Uterus (tissue), 3 donors: ENCODE measurements at regions not wholly inside any gene's neighbourhood (a gene's known extent, or its start where the extent isn't known, plus 50 kb on each side); places are given as distances from the start of the nearest gene placed in this dataset.

Source experiments
- DNase-seq, 2 donors: peaks; one replicate each; pipeline ENCODE4 v3.0.0-alpha.2; 2019 to 2020
- H3K27ac ChIP-seq, 2 donors: fragments of 200-600 bp; sonication (generic); 1 replicate in 1 of 2; 2 replicates in 1 of 2; pipeline ENCODE4 v1.5.1; 2016 to 2018
- H3K27me3 ChIP-seq, 2 donors: fragments of 200-600 bp; sonication (generic); one replicate each; pipeline ENCODE4 v1.5.1; 2018 to 2019; ENCODE audit warnings: control low read depth in 1 of 2
- H3K36me3 ChIP-seq, 2 donors: fragments of 200-600 bp; sonication (generic); one replicate each; pipeline ENCODE4 v1.5.1; 2019; ENCODE audit warnings: control low read depth in 1 of 2
- H3K4me1 ChIP-seq, 2 donors: fragments of 200-600 bp; sonication (generic); one replicate each; pipeline ENCODE4 v1.5.1; 2018 to 2019; ENCODE audit warnings: control low read depth in 1 of 2
- H3K4me3 ChIP-seq, 2 donors: fragments of 200-600 bp; sonication (generic); 1 replicate in 1 of 2; 2 replicates in 1 of 2; pipeline ENCODE4 v1.5.1; 2018 to 2019; ENCODE audit warnings: mild to moderate bottlenecking in 1 of 2
- H3K9me3 ChIP-seq, 2 donors: fragments of 200-600 bp; sonication (generic); one replicate each; pipeline ENCODE4 v1.5.1; 2019; ENCODE audit warnings: control low read depth in 1 of 2
- POLR2A ChIP-seq, 2 donors: fragments of 450-650 bp; IDR thresholded peaks; one replicate each; pipeline ENCODE4 v1.6.1; 2016; ENCODE audit warnings: antibody characterized with exemption in 2 of 2, mild to moderate bottlenecking in 1 of 2, moderate library complexity in 1 of 2
- intact Hi-C: fragments of 100-400 bp; cut with DNase I; formaldehyde crosslinking; loops from one replicate; pipeline ENCODE4 v1.15.1; 2023; ENCODE audit warnings: low total_unique reads
- TF ChIP-seq, protein P1 (sequence below), 4 experiments: fragments of 200-600 bp in 2 of 4; fragments of 450-650 bp in 2 of 4; sonication (generic) in 2 of 4; IDR thresholded peaks; one replicate each; pipeline ENCODE4 v1.5.1; 2016 to 2019; ENCODE audit warnings: antibody characterized with exemption in 4 of 4, mild to moderate bottlenecking in 2 of 4, moderate library complexity in 1 of 4
- donor health status: DM: yes; HTN: yes; CAD: no.

- H3K4me3 ChIP-seq = no peak overlapping the region
- no peaks in the 10 kb centered on the region for H3K36me3 ChIP-seq
- intact Hi-C loops = no loop called here
- H3K27me3 ChIP-seq = no peaks in the 10 kb centered on the region
- no peak for TF ChIP-seq POLR2A (IDR thresholded peaks at IDR 0.05)
- TF ChIP-seq, protein P1, sequence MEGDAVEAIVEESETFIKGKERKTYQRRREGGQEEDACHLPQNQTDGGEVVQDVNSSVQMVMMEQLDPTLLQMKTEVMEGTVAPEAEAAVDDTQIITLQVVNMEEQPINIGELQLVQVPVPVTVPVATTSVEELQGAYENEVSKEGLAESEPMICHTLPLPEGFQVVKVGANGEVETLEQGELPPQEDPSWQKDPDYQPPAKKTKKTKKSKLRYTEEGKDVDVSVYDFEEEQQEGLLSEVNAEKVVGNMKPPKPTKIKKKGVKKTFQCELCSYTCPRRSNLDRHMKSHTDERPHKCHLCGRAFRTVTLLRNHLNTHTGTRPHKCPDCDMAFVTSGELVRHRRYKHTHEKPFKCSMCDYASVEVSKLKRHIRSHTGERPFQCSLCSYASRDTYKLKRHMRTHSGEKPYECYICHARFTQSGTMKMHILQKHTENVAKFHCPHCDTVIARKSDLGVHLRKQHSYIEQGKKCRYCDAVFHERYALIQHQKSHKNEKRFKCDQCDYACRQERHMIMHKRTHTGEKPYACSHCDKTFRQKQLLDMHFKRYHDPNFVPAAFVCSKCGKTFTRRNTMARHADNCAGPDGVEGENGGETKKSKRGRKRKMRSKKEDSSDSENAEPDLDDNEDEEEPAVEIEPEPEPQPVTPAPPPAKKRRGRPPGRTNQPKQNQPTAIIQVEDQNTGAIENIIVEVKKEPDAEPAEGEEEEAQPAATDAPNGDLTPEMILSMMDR (IDR thresholded peaks at IDR 0.05) = no peak
- H3K9me3 ChIP-seq = no peaks in the 10 kb centered on the region
- no peak for DNase-seq
- H3K4me1 ChIP-seq = no peaks in the 10 kb centered on the region
- no peak overlapping the region for H3K27ac ChIP-seq
Observed at GRCh38 chr5:167770461-167770860, 521.0 kb upstream of the WWC1 start.

GRCh38 chr5:167771571-167771970 lies 519.9 kb upstream of the WWC1 start:
- intact Hi-C loops = no loop called here
- no peak for TF ChIP-seq POLR2A (IDR thresholded peaks at IDR 0.05)
- TF ChIP-seq, protein P1 (IDR thresholded peaks at IDR 0.05) = no peak

GRCh38 chr5:167773668-167774301 lies 517.7 kb upstream of the WWC1 start:
- no peak for DNase-seq
- intact Hi-C loops = no loop called here
- TF ChIP-seq POLR2A (IDR thresholded peaks at IDR 0.05) = no peak
- TF ChIP-seq, protein P1 (IDR thresholded peaks at IDR 0.05) = no peak
- Histone ChIP-seq H3K4me3 (no peak overlapping the region), H3K36me3 (no peaks in the 10 kb centered on the region), H3K9me3 (no peaks in the 10 kb centered on the region), H3K4me1 (no peaks in the 10 kb centered on the region), H3K27me3 (no peaks in the 10 kb centered on the region), H3K27ac (no peak overlapping the region)

More at GRCh38 chr5:167771571-167771970, 519.9 kb upstream of the WWC1 start:
- Histone ChIP-seq H3K27ac (no peak overlapping the region), H3K4me3 (no peak overlapping the region), H3K27me3 (no peaks in the 10 kb centered on the region), H3K36me3 (no peaks in the 10 kb centered on the region), H3K4me1 (no peaks in the 10 kb centered on the region), H3K9me3 (no peaks in the 10 kb centered on the region)
- no peak for DNase-seq

DNA sequence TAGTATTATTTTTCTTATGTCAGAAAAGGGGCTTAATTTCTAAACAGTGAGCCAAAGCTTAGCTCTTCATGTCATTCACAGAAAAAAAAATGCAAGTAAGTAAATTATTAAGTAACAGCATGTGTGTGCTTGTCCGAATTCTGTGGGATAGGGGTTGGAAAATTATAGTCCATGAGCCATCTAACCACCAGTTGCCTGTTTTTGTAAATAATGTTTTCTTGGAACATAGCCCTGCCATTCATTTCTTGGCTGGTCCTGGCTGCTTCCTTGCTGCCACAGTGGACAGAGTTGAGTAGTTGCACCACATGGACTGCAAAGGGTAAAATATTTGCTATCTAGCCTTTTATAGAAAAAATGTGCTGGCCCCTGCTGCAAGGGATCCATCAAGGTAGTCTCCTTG lies 513.7 kb upstream of the WWC1 start:
- DNase-seq = no peak
- no peaks in the 10 kb centered on the region for H3K9me3 ChIP-seq
- intact Hi-C loops = no loop called here
- no peaks in the 10 kb centered on the region for H3K27me3 ChIP-seq
- no peak overlapping the region for H3K4me3 ChIP-seq
- no peaks in the 10 kb centered on the region for H3K4me1 ChIP-seq
- TF ChIP-seq, protein P1 (IDR thresholded peaks at IDR 0.05) = no peak
- TF ChIP-seq POLR2A (IDR thresholded peaks at IDR 0.05) = no peak
- no peaks in the 10 kb centered on the region for H3K36me3 ChIP-seq
- no peak overlapping the region for H3K27ac ChIP-seq

GRCh38 chr5:167778228-167778627 lies 513.2 kb upstream of the WWC1 start:
- TF ChIP-seq POLR2A (IDR thresholded peaks at IDR 0.05) = no peak
- TF ChIP-seq, protein P1 (IDR thresholded peaks at IDR 0.05) = no peak
- H3K27me3 ChIP-seq = no peaks in the 10 kb centered on the region
- H3K4me1 ChIP-seq = no peaks in the 10 kb centered on the region
- H3K36me3 ChIP-seq = no peaks in the 10 kb centered on the region
- H3K4me3 ChIP-seq = no peak overlapping the region
- intact Hi-C loops = no loop called here
- no peaks in the 10 kb centered on the region for H3K9me3 ChIP-seq
- no peak overlapping the region for H3K27ac ChIP-seq
- DNase-seq = no peak
